PC-9 (cell line): ENCODE measurements at regions not wholly inside any gene's neighbourhood (a gene's known extent, or its start where the extent isn't known, plus 50 kb on each side); places are given as distances from the start of the nearest gene placed in this dataset.

ENCODE experiments used
- BruUV-seq: library from RNA; stranded (reverse); fragments of 400-500 nt; replicated peaks from 2 replicates; lab custom pipeline; 2021; lab: Mats Ljungman, UMichigan
- CTCF ChIA-PET: fragments of 300-600 bp; sonication (Branson Sonifier 250); formaldehyde crosslinking; loops from one replicate; lab custom pipeline; 2022; ENCODE audit warnings: antibody characterized with exemption; lab: Charles Lee
- POLR2A ChIA-PET: fragments of 300-600 bp; sonication (Branson Sonifier 250); formaldehyde crosslinking; loops from one replicate; lab custom pipeline; 2022; ENCODE audit warnings: antibody characterized with exemption; ENCODE audit not compliant: unreplicated experiment; lab: Charles Lee
- DNase-seq, 2 experiments: peaks; one replicate each; pipeline versions ENCODE4 v3.0.0 to v3.0.0-alpha.2; 2015 to 2022; ENCODE audit warnings: mixed read lengths in 1 of 2
- H2AFZ ChIP-seq: fragments of 200-600 bp; sonication (generic); 2 replicates; pipeline ENCODE4 v1.8.1; 2017; ENCODE audit warnings: antibody characterized with exemption
- H3F3A ChIP-seq: fragments of 200-600 bp; sonication (generic); 2 replicates; pipeline ENCODE4 v1.8.1; 2017; ENCODE audit warnings: antibody characterized with exemption, mild to moderate bottlenecking, low read depth; ENCODE audit not compliant: insufficient read depth
- H3K27ac ChIP-seq: fragments of 200-600 bp; sonication (generic); 2 replicates; pipeline ENCODE4 v1.6.1; 2016; ENCODE audit warnings: mixed run types
- H3K27me3 ChIP-seq: fragments of 200-600 bp; sonication (generic); 2 replicates; pipeline ENCODE4 v1.6.1; 2016; ENCODE audit warnings: low read depth, mixed run types; ENCODE audit not compliant: insufficient read depth
- H3K36me3 ChIP-seq: fragments of 200-600 bp; sonication (generic); 2 replicates; pipeline ENCODE4 v1.6.1; 2016; ENCODE audit warnings: low read depth, mixed run types
- H3K4me1 ChIP-seq: fragments of 200-600 bp; sonication (generic); replicated peaks from 2 replicates; pipeline ENCODE4 v1.6.1; 2016; ENCODE audit warnings: mixed run types; ENCODE audit not compliant: insufficient read depth
- H3K4me2 ChIP-seq: fragments of 200-600 bp; sonication (generic); 2 replicates; pipeline ENCODE4 v1.6.1; 2017; ENCODE audit warnings: mixed run types
- H3K4me3 ChIP-seq: fragments of 200-600 bp; sonication (generic); 2 replicates; pipeline ENCODE4 v1.6.1; 2016; ENCODE audit warnings: mixed run types
- H3K79me2 ChIP-seq: fragments of 200-600 bp; sonication (generic); 2 replicates; pipeline ENCODE4 v1.6.1; 2017; ENCODE audit warnings: low read depth, mixed run types
- H3K9me2 ChIP-seq: fragments of 200-600 bp; sonication (generic); 2 replicates; pipeline ENCODE4 v1.8.1; 2017; ENCODE audit warnings: mild to moderate bottlenecking; ENCODE audit not compliant: insufficient read depth
- H3K9me3 ChIP-seq: fragments of 200-600 bp; sonication (generic); 2 replicates; pipeline ENCODE4 v1.8.1; 2016; ENCODE audit warnings: low read depth; ENCODE audit not compliant: insufficient read depth
- H4K20me1 ChIP-seq: fragments of 200-600 bp; sonication (generic); 2 replicates; pipeline ENCODE4 v1.8.1; 2017; ENCODE audit not compliant: insufficient read depth
- EZH2 ChIP-seq: fragments of 200-600 bp; sonication (generic); IDR thresholded peaks from 2 replicates; pipeline ENCODE4 v1.8.0; 2017; ENCODE audit warnings: antibody characterized with exemption, low read depth
- intact Hi-C: fragments of 100-400 bp; cut with micrococcal nuclease; formaldehyde crosslinking; loops from one replicate; pipeline ENCODE4 v1.10.0; 2022; ENCODE audit not compliant: unreplicated experiment
- TF ChIP-seq, protein P1 (sequence below): fragments of 200-600 bp; sonication (generic); conservative IDR thresholded peaks from 2 replicates; pipeline ENCODE4 v1.6.1; 2017; ENCODE audit warnings: mixed run types, antibody characterized with exemption, mild to moderate bottlenecking, moderate library complexity

DNA sequence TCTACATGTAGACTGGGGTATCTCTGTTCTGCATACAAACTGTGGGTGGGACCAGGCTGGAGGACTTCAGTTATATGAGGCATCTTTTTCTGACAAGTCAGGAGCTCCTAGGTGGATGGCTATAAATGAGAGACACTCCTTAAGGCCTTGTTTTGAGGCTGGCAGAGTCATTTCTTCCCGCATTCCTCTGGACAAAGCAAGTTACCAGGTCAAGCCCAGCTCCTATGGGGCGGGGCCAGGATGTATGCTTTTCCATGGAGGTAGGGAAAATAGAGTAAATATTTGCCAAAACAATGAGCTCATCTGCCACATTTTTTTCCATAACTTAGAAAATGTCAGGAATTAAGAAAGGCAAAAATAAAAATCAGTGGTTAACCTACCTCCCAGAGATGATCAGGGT, 283.4 kb downstream of the GPR37 start:
- Histone ChIP-seq H3K9me2 (no peaks in the 10 kb centered on the region), H3K27ac (no peak overlapping the region), H3K9me3 (no peaks in the 10 kb centered on the region), H2AFZ (no peak overlapping the region), H3K4me1 (no peaks in the 10 kb centered on the region), H3K4me3 (no peak overlapping the region), H3K36me3 (no peaks in the 10 kb centered on the region), H4K20me1 (no peaks in the 10 kb centered on the region; the same call in 1 of the 2 replicates), H3K79me2 (no peaks in the 10 kb centered on the region), H3K27me3 (no peaks in the 10 kb centered on the region), H3F3A (no peaks in the 10 kb centered on the region), H3K4me2 (no peak overlapping the region)
- no peak for DNase-seq
- CTCF ChIA-PET, result no interaction called here
- POLR2A ChIA-PET, result no interaction called here
- intact Hi-C loops, result no loop called here
- TF ChIP-seq EZH2, result no peak
- TF ChIP-seq, protein P1, sequence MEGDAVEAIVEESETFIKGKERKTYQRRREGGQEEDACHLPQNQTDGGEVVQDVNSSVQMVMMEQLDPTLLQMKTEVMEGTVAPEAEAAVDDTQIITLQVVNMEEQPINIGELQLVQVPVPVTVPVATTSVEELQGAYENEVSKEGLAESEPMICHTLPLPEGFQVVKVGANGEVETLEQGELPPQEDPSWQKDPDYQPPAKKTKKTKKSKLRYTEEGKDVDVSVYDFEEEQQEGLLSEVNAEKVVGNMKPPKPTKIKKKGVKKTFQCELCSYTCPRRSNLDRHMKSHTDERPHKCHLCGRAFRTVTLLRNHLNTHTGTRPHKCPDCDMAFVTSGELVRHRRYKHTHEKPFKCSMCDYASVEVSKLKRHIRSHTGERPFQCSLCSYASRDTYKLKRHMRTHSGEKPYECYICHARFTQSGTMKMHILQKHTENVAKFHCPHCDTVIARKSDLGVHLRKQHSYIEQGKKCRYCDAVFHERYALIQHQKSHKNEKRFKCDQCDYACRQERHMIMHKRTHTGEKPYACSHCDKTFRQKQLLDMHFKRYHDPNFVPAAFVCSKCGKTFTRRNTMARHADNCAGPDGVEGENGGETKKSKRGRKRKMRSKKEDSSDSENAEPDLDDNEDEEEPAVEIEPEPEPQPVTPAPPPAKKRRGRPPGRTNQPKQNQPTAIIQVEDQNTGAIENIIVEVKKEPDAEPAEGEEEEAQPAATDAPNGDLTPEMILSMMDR, result no peak
- BruUV-seq, result no TSS peak

- no peaks in the 10 kb centered on the region for H3K79me2 ChIP-seq
- ChIA-PET CTCF (no interaction called here), POLR2A (no interaction called here)
- BruUV-seq, result no TSS peak
- no peaks in the 10 kb centered on the region for H3K36me3 ChIP-seq
- no peaks in the 10 kb centered on the region for H3F3A ChIP-seq
- no peak for DNase-seq
- H3K4me3 ChIP-seq, result no peak overlapping the region
- TF ChIP-seq EZH2, result no peak
- TF ChIP-seq, protein P1, result no peak
- no peaks in the 10 kb centered on the region; the same call in 1 of the 2 replicates for H4K20me1 ChIP-seq
- intact Hi-C loops, result no loop called here
- H3K4me2 ChIP-seq, result no peak overlapping the region
- H3K27ac ChIP-seq, result no peak overlapping the region
- H2AFZ ChIP-seq, result no peak overlapping the region
- H3K9me3 ChIP-seq, result no peaks in the 10 kb centered on the region
- H3K27me3 ChIP-seq, result no peaks in the 10 kb centered on the region
- no peaks in the 10 kb centered on the region for H3K9me2 ChIP-seq
- H3K4me1 ChIP-seq, result no peaks in the 10 kb centered on the region
These were observed 284.7 kb downstream of the GPR37 start for GRCh38 chr7:124480821-124481290.

DNA sequence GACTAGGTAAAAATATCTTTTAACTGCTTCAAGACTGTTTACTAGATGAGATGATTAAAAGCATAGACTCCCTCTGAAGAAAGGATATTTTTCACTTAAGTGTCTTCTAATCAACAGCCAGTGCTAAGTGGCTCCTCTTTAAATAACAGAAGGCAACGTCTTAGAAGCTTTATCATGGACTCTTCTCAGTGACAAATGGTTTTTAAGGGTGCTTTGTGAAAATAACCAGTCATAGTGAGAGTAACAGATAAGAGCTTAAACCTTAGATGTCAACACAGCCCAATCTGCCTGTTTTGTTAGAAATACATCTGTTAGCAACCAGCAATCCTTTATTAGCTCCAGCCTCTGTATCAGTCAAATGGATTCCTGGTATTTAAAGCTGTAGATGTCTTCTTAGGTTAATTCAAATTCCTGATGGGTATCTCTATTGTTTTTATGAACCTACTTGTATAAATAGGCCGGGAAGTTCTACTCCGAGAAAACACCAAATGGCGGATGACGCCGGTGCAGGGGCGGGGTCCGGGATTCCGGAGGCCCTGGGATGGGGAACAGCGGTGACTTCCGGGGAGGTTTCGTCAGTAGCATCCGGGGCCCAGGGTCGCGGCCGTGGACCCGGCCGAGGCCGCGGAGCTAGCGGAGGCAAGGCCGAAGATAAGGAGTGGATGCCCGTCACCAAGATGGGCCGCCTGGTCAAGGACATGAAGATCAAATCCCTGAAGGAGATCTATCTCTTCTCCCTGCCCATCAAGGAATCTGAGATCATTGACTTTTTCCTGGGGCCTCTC, 285.4 kb downstream of the GPR37 start:
- H3K9me3 ChIP-seq, result no peaks in the 10 kb centered on the region
- DNase-seq, result no peak
- no peak overlapping the region for H3K27ac ChIP-seq
- no peak overlapping the region for H3K4me3 ChIP-seq
- intact Hi-C loops, result no loop called here
- H4K20me1 ChIP-seq, result no peaks in the 10 kb centered on the region
- H3K4me1 ChIP-seq, result no peaks in the 10 kb centered on the region
- ChIA-PET CTCF (no interaction called here), POLR2A (interaction anchor here (0.6 kb wide), 1 partner anchor 16 kb away, joined by 3 read pairs; no protein-coding TSS in a partner anchor)
- no peak for TF ChIP-seq EZH2
- TF ChIP-seq, protein P1, result no peak
- no peak overlapping the region for H3K4me2 ChIP-seq
- no peak overlapping the region for H2AFZ ChIP-seq
- no peaks in the 10 kb centered on the region for H3F3A ChIP-seq
- no peaks in the 10 kb centered on the region for H3K9me2 ChIP-seq
- no TSS peak for BruUV-seq
- H3K36me3 ChIP-seq, result no peaks in the 10 kb centered on the region
- H3K27me3 ChIP-seq, result no peaks in the 10 kb centered on the region
- no peaks in the 10 kb centered on the region for H3K79me2 ChIP-seq
